ENCODE measurements at regions not wholly inside any gene's neighbourhood (a gene's known extent, or its start where the extent isn't known, plus 50 kb on each side); places are given as distances from the start of the nearest gene placed in this dataset.

- TF ChIP-seq TAF1 (IDR thresholded peaks at IDR 0.05; ENCODE audit: borderline replicate concordance, low read depth, low read length) (no peak), POLR2A (IDR thresholded peaks at IDR 0.05; ENCODE audit: low read depth, low read length) (no peak), POLR2AphosphoS5 (IDR thresholded peaks at IDR 0.05; ENCODE audit: low read depth, low read length) (no peak)
Measured at GRCh38 chr14:104510794-104511611, 68.6 kb upstream of the C14orf180 start.

All from GM12892 (cell line).